Adrenal gland (tissue), 9 donors: ENCODE measurements at regions not wholly inside any gene's neighbourhood (a gene's known extent, or its start where the extent isn't known, plus 50 kb on each side); places are given as distances from the start of the nearest gene placed in this dataset.

Experiments
- DNase-seq, 7 donors: peaks; one replicate each; pipeline ENCODE4 v3.0.0-alpha.2; 2019 to 2020
- H3K27ac ChIP-seq, 5 donors: fragments of 200-600 bp; sonication (generic) in 4 of 5; 1 replicate in 3 of 5; 2 replicates in 2 of 5; pipeline versions ENCODE4 v1.5.1 to v1.8.0; 2016 to 2020; ENCODE audit warnings: mild to moderate bottlenecking in 1 of 5
- H3K27me3 ChIP-seq: fragments of 200-600 bp; 2 replicates; pipeline ENCODE4 v1.8.0; 2021
- H3K36me3 ChIP-seq, 2 donors: fragments of 200-600 bp; replicated peaks in 1 of 2; 1 replicate in 1 of 2; 2 replicates in 1 of 2; pipeline versions ENCODE4 v1.5.1 to v1.8.0; 2018 to 2022
- H3K4me1 ChIP-seq, 2 donors: fragments of 200-600 bp; replicated peaks in 1 of 2; 1 replicate in 1 of 2; 2 replicates in 1 of 2; pipeline versions ENCODE4 v1.5.1 to v1.8.0; 2018 to 2021
- H3K4me3 ChIP-seq, 4 donors: fragments of 200-600 bp; sonication (generic) in 3 of 4; one replicate each; pipeline ENCODE4 v1.5.1; 2016 to 2018
- H3K9me3 ChIP-seq, 3 donors: fragments of 200-600 bp; sonication (generic) in 1 of 3; replicated peaks in 1 of 3; 1 replicate in 2 of 3; 2 replicates in 1 of 3; pipeline versions ENCODE4 v1.5.1 to v1.8.0; 2016 to 2021
- CTCF ChIP-seq, 6 experiments: fragments of 450-650 bp in 4 of 6; fragments of 200-600 bp in 2 of 6; sonication (generic) in 1 of 6; IDR thresholded peaks; 1 replicate in 5 of 6; 2 replicates in 1 of 6; pipeline versions ENCODE4 v1.5.1 to v1.8.0; 2016 to 2021; ENCODE audit warnings: antibody characterized with exemption in 6 of 6, mild to moderate bottlenecking in 2 of 6, moderate library complexity in 1 of 6
- POLR2A ChIP-seq, 2 donors: fragments of 450-650 bp; IDR thresholded peaks; one replicate each; pipeline ENCODE4 v1.6.1; 2017; ENCODE audit warnings: antibody characterized with exemption in 2 of 2, mild to moderate bottlenecking in 2 of 2, moderate library complexity in 1 of 2
- WGBS, 4 donors: extraction: QIAGEN DNeasy Blood & Tissue Kit in 2 of 4; methylation state at CpG; one replicate each; pipeline versions ENCODE4 v1.1.5 to v1.1.7; 2013 to 2017; 5-methylcytosine and 5-hydroxymethylcytosine counted together
- intact Hi-C, 2 donors: fragments of 100-400 bp; cut with DNase I; formaldehyde crosslinking; loops; one replicate each; pipeline versions ENCODE4 v1.14.1 to v1.15.0; 2022 to 2023
- donor health status: healthy with polysubstance abuse.
- donor health status: Bipolar disorder and iron deficiency.
- donor health status: DM: yes; HTN: yes; CAD: no.
- donor health status: DM: no; HTN: no; CAD: no.
- donor health status: DM: no; HTN: no; CAD: no.

- WGBS, 4 donors = 58 to 71% (median 63%) methylated on average over 4 of the region's 4 CpGs
- intact Hi-C loops = no loop called here
- H3K27ac ChIP-seq = no peak overlapping the region
Measured at GRCh38 chr15:39248204-39248603, 332.7 kb upstream of the THBS1 start.

GRCh38 chr15:39250001-39250400 lies 330.9 kb upstream of the THBS1 start:
- 25 to 51% (median 49%) methylated on average over 1 of the region's 1 CpG for WGBS, 4 donors
- no peaks in the 10 kb centered on the region for H3K36me3 ChIP-seq
- no peak for DNase-seq
- no peaks in the 10 kb centered on the region for H3K27me3 ChIP-seq
- no peaks in the 10 kb centered on the region for H3K4me1 ChIP-seq
- no peaks in the 10 kb centered on the region for H3K9me3 ChIP-seq
- no peak overlapping the region for H3K27ac ChIP-seq
- intact Hi-C loops = no loop called here
- TF ChIP-seq CTCF (IDR thresholded peaks at IDR 0.05) (no peak), POLR2A (IDR thresholded peaks at IDR 0.05) (no peak)
- no peak overlapping the region for H3K4me3 ChIP-seq

More at GRCh38 chr15:39248204-39248603, 332.7 kb upstream of the THBS1 start:
- Histone ChIP-seq H3K27me3 (no peaks in the 10 kb centered on the region), H3K36me3 (no peaks in the 10 kb centered on the region), H3K4me3 (no peak overlapping the region), H3K9me3 (no peaks in the 10 kb centered on the region), H3K4me1 (no peaks in the 10 kb centered on the region)
- TF ChIP-seq POLR2A (IDR thresholded peaks at IDR 0.05) (no peak), CTCF (IDR thresholded peaks at IDR 0.05) (no peak)
- peak in 1 of 7 donors; percentile 11 for DNase-seq

- Histone ChIP-seq H3K36me3 (no peaks in the 10 kb centered on the region), H3K9me3 (no peaks in the 10 kb centered on the region), H3K4me3 (no peak overlapping the region), H3K4me1 (no peaks in the 10 kb centered on the region), H3K27me3 (no peaks in the 10 kb centered on the region), H3K27ac (no peak overlapping the region)
- 68 to 83% (median 75%) methylated on average over 4 of the region's 4 CpGs for WGBS, 4 donors
- TF ChIP-seq CTCF (IDR thresholded peaks at IDR 0.05) (no peak), POLR2A (IDR thresholded peaks at IDR 0.05) (no peak)
- intact Hi-C loops = no loop called here
- DNase-seq = no peak
Measured at GRCh38 chr15:39250460-39251186, 330.3 kb upstream of the THBS1 start.

- intact Hi-C loops = no loop called here
- no peak for TF ChIP-seq CTCF (IDR thresholded peaks at IDR 0.05)
- no peak for TF ChIP-seq POLR2A (IDR thresholded peaks at IDR 0.05)
- no peak for DNase-seq
- Histone ChIP-seq H3K9me3 (no peaks in the 10 kb centered on the region), H3K27me3 (no peaks in the 10 kb centered on the region), H3K4me1 (no peaks in the 10 kb centered on the region), H3K27ac (no peak overlapping the region), H3K4me3 (no peak overlapping the region), H3K36me3 (no peaks in the 10 kb centered on the region)
- 70 to 78% (median 77%) methylated on average over 3 of the region's 3 CpGs for WGBS, 4 donors
Measured at GRCh38 chr15:39251413-39252133, 329.3 kb upstream of the THBS1 start.
